Esophagus squamous epithelium (tissue), 5 donors: ENCODE measurements at regions not wholly inside any gene's neighbourhood (a gene's known extent, or its start where the extent isn't known, plus 50 kb on each side); places are given as distances from the start of the nearest gene placed in this dataset.

Source experiments
- DNase-seq: peaks from one replicate; lab custom pipeline; 2025; lab: John Stamatoyannopoulos, UW
- H3K27ac ChIP-seq, 4 donors: fragments of 200-600 bp; sonication (generic); one replicate each; pipeline ENCODE4 v1.5.1; 2016 to 2019; ENCODE audit warnings: mild to moderate bottlenecking in 1 of 4
- H3K27me3 ChIP-seq, 4 donors: fragments of 200-600 bp; sonication (generic); 1 replicate in 3 of 4; 2 replicates in 1 of 4; pipeline versions ENCODE4 v1.5.1 to v1.6.0; 2017 to 2021; ENCODE audit warnings: antibody characterized with exemption in 1 of 4
- H3K36me3 ChIP-seq, 3 donors: fragments of 200-600 bp; sonication (generic); one replicate each; pipeline ENCODE4 v1.5.1; 2016 to 2019
- H3K4me1 ChIP-seq, 3 donors: fragments of 200-600 bp; sonication (generic); one replicate each; pipeline ENCODE4 v1.5.1; 2017 to 2019
- H3K4me3 ChIP-seq, 4 donors: fragments of 200-600 bp; sonication (generic); 1 replicate in 3 of 4; 2 replicates in 1 of 4; pipeline ENCODE4 v1.5.1; 2016 to 2019; ENCODE audit warnings: mild to moderate bottlenecking in 2 of 4, moderate library complexity in 1 of 4
- H3K9me3 ChIP-seq, 3 donors: fragments of 200-600 bp; sonication (generic); one replicate each; pipeline ENCODE4 v1.5.1; 2016 to 2019
- POLR2A ChIP-seq, 4 donors: fragments of 450-650 bp; IDR thresholded peaks; one replicate each; pipeline ENCODE4 v1.6.1; 2017; ENCODE audit warnings: antibody characterized with exemption in 4 of 4, mild to moderate bottlenecking in 4 of 4, moderate library complexity in 3 of 4
- WGBS, 2 donors: methylation state at CpG; one replicate each; pipeline ENCODE4 v1.1.5; 2018; 5-methylcytosine and 5-hydroxymethylcytosine counted together
- intact Hi-C: fragments of 100-400 bp; cut with DNase I; formaldehyde crosslinking; loops from one replicate; pipeline ENCODE4 v1.15.0; 2022
- TF ChIP-seq, protein P1 (sequence below), 6 experiments: fragments of 450-650 bp in 4 of 6; fragments of 200-600 bp in 2 of 6; sonication (generic) in 2 of 6; IDR thresholded peaks; one replicate each; pipeline ENCODE4 v1.5.1; 2016 to 2019; ENCODE audit warnings: antibody characterized with exemption in 6 of 6, mild to moderate bottlenecking in 4 of 6, moderate library complexity in 4 of 6
- donor health status: DM: yes; HTN: yes; CAD: no.

DNA sequence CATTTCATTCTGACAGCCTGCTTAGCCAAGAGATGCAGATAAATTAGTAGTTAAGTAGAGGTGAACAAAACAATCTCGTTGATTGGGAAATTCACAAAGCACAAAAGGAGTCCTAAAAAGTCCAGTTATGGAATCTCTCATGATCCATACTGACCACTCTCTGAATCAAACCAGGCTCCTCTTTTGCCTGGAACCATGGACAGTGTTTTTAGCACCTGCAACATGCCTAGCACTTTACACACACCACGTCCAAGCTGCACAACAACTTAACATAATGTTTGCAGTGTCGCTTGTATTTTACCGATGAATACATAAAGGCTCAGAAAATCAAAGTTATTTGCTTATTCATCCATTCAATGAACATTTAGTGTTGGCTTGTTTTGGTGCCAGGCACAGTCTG is 101.8 kb upstream of the ST8SIA2 start:
- no peak for DNase-seq
- no peak for TF ChIP-seq POLR2A (IDR thresholded peaks at IDR 0.05)
- TF ChIP-seq, protein P1, sequence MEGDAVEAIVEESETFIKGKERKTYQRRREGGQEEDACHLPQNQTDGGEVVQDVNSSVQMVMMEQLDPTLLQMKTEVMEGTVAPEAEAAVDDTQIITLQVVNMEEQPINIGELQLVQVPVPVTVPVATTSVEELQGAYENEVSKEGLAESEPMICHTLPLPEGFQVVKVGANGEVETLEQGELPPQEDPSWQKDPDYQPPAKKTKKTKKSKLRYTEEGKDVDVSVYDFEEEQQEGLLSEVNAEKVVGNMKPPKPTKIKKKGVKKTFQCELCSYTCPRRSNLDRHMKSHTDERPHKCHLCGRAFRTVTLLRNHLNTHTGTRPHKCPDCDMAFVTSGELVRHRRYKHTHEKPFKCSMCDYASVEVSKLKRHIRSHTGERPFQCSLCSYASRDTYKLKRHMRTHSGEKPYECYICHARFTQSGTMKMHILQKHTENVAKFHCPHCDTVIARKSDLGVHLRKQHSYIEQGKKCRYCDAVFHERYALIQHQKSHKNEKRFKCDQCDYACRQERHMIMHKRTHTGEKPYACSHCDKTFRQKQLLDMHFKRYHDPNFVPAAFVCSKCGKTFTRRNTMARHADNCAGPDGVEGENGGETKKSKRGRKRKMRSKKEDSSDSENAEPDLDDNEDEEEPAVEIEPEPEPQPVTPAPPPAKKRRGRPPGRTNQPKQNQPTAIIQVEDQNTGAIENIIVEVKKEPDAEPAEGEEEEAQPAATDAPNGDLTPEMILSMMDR (IDR thresholded peaks at IDR 0.05): no peak
- Histone ChIP-seq H3K36me3 (no peaks in the 10 kb centered on the region), H3K4me3 (no peak overlapping the region), H3K27me3 (peaks cover 0 to 23% (median 0%) of the 10 kb centered on the region in 4 donors), H3K27ac (no peak overlapping the region), H3K9me3 (no peaks in the 10 kb centered on the region), H3K4me1 (no peaks in the 10 kb centered on the region)
- intact Hi-C loops: no loop called here
- 62 to 75% methylated on average over 4 of the region's 4 CpGs for WGBS, 2 donors

DNA sequence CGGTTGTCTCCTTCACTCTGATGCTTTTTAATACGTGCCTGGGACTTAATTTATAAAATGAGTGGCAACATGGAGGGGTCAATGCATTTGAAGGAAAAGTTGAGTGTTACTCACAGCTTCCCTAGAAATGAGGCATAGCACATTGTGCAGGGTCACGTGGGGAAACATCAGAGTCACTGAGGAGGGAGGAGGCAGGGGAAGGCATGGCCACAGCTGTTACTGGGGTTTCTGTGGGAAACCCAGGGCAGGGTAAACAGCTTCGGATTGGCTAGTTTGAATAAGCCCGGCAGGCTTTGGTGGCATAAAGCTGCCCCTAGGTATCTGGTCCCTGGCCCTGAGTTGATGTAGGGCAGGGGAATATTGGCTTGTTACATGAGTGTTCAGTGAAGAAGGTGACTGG is 98.9 kb upstream of the ST8SIA2 start:
- no peaks in the 10 kb centered on the region for H3K36me3 ChIP-seq
- no peak overlapping the region for H3K4me3 ChIP-seq
- TF ChIP-seq POLR2A (IDR thresholded peaks at IDR 0.05): no peak
- TF ChIP-seq, protein P1 (IDR thresholded peaks at IDR 0.05): no peak
- DNase-seq: no peak
- peaks cover 0 to 23% (median 0%) of the 10 kb centered on the region in 4 donors for H3K27me3 ChIP-seq
- no peak overlapping the region for H3K27ac ChIP-seq
- WGBS, 2 donors: 31 to 52% methylated on average over 4 to 5 of the region's 5 CpGs
- no peaks in the 10 kb centered on the region for H3K4me1 ChIP-seq
- H3K9me3 ChIP-seq: no peaks in the 10 kb centered on the region
- intact Hi-C loops: no loop called here

DNA sequence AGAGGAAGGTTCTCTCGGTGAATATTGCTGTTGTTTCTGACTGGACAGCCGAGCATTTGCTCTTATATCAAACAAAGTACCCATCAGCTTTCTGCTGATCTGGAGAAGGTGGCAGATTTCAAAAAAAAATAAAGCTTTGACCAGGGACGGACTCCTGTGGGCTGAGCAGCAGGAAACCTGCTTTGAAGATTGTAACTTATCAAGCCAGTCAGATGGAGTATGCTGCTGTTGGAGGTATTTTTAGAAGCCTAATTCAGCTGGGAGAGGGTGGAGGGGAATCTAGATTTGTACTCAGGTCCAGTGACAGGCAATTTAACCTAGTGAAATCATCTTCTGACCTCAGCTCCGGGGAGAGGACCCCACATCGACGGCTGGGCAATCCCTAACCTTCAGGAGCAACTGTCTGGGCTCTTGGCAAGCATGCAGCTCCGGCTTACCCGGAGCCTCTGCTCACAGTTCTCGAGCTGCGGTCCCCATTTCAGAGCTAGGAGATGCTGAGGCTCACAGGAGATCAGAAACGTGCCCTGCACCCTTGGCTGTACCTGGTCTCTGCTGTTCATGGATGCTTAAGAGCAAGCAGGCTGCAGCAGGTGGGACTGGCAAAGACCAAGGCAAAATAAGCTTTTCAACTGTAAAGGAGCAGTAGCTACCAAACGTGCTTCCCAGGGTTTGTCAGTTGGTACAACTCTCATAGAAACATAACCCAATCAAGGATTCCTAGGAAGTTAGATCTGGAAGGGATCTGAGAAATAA is 89.3 kb upstream of the ST8SIA2 start:
- no peak overlapping the region for H3K27ac ChIP-seq
- no peaks in the 10 kb centered on the region for H3K4me1 ChIP-seq
- intact Hi-C loops: no loop called here
- 21 to 44% methylated on average over 6 to 10 of the region's 12 CpGs for WGBS, 2 donors
- no peaks in the 10 kb centered on the region for H3K9me3 ChIP-seq
- no peak for DNase-seq
- H3K36me3 ChIP-seq: no peaks in the 10 kb centered on the region
- H3K4me3 ChIP-seq: no peak overlapping the region
- H3K27me3 ChIP-seq: peaks cover 0 to 44% (median 0%) of the 10 kb centered on the region in 4 donors
- TF ChIP-seq, protein P1 (IDR thresholded peaks at IDR 0.05): no peak
- no peak for TF ChIP-seq POLR2A (IDR thresholded peaks at IDR 0.05)

DNA sequence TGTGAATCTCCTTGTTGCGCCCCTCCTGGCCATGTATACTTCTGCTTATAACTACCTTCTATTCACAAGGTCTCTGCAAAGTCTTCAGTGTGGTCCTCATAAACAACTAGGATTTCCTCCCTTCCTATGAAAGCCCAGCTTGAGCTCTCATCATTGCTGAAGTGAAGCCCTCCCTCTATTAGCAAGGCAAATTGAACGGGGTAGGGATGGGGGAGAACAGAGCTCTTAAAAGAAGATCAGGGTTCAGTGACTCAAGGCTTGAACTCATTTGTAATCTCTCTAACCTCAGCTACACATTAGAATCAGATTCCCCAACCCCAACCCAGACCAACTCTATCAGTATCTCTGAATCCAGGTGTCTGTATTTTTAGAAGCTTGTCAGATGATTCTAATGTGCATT is 88.3 kb upstream of the ST8SIA2 start:
- peaks cover 0 to 44% (median 0%) of the 10 kb centered on the region in 4 donors for H3K27me3 ChIP-seq
- WGBS, 2 donors: 71 to 73% methylated on average over 2 of the region's 2 CpGs
- H3K27ac ChIP-seq: no peak overlapping the region
- TF ChIP-seq POLR2A (IDR thresholded peaks at IDR 0.05): no peak
- TF ChIP-seq, protein P1 (IDR thresholded peaks at IDR 0.05): no peak
- no peaks in the 10 kb centered on the region for H3K4me1 ChIP-seq
- intact Hi-C loops: no loop called here
- no peak for DNase-seq
- H3K4me3 ChIP-seq: no peak overlapping the region
- no peaks in the 10 kb centered on the region for H3K36me3 ChIP-seq
- no peaks in the 10 kb centered on the region for H3K9me3 ChIP-seq

DNA sequence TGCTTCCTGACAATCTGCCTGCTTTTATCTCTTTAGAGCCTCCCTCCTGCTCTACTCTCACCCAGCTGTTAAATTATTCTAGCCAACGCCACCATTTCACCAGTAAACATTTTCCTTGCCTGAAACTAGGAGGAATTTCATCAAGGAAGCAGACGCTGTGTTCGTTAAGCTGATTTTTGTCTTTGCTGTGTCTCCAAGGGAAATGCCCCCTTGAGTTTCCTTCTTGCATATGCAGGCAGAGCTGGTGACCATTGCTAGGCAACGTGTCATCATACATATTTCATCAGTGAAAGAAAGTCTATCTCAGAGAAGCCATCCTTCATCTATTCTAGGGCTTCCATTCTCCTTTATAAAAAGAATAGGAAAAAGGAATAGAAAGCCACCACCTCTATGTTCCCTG is 87.0 kb upstream of the ST8SIA2 start:
- intact Hi-C loops: no loop called here
- Histone ChIP-seq H3K4me1 (no peaks in the 10 kb centered on the region), H3K4me3 (no peak overlapping the region), H3K27me3 (peaks cover 0 to 47% (median 0%) of the 10 kb centered on the region in 4 donors), H3K9me3 (no peaks in the 10 kb centered on the region), H3K27ac (no peak overlapping the region), H3K36me3 (no peaks in the 10 kb centered on the region)
- no peak for TF ChIP-seq POLR2A (IDR thresholded peaks at IDR 0.05)
- TF ChIP-seq, protein P1 (IDR thresholded peaks at IDR 0.05): no peak
- DNase-seq: no peak
- 16 to 20% methylated on average over 4 of the region's 4 CpGs for WGBS, 2 donors
